NCI-H82 treated with DMSO at 0.1 percent for 48 hours (cell line): ENCODE measurements at regions not wholly inside any gene's neighbourhood (a gene's known extent, or its start where the extent isn't known, plus 50 kb on each side); places are given as distances from the start of the nearest gene placed in this dataset.

Source experiments
- DNase-seq: peaks from one replicate; lab custom pipeline; 2025; ENCODE audit not compliant: unreplicated experiment; lab: John Stamatoyannopoulos, UW

- DNase-seq, result no peak
Observed at GRCh38 chr1:172946814-172947507, 103.8 kb downstream of the TNFSF18 start.

GRCh38 chr1:172948457-172948856 is 102.3 kb downstream of the TNFSF18 start:
- DNase-seq, result no peak

- no peak for DNase-seq
Observed at GRCh38 chr1:172949096-172949495, 101.6 kb downstream of the TNFSF18 start.

- no peak for DNase-seq
Observed at GRCh38 chr1:172950528-172950927, 100.2 kb downstream of the TNFSF18 start.

GRCh38 chr1:172951730-172952365 is 98.9 kb downstream of the TNFSF18 start:
- no peak for DNase-seq

GRCh38 chr1:172952516-172952915 is 98.2 kb downstream of the TNFSF18 start:
- DNase-seq, result peak; percentile 15

- DNase-seq, result no peak
Observed at GRCh38 chr1:172954476-172955150, 96.1 kb downstream of the TNFSF18 start.

GRCh38 chr1:172955161-172955815 is 95.5 kb downstream of the TNFSF18 start:
- no peak for DNase-seq

GRCh38 chr1:172956871-172957270 is 93.9 kb downstream of the TNFSF18 start:
- DNase-seq, result no peak

GRCh38 chr1:172957491-172957890 is 93.2 kb downstream of the TNFSF18 start:
- DNase-seq, result no peak

GRCh38 chr1:172959571-172959970 is 91.2 kb downstream of the TNFSF18 start:
- DNase-seq, result no peak

- no peak for DNase-seq
Observed at GRCh38 chr1:172960019-172960418, 90.7 kb downstream of the TNFSF18 start.

- no peak for DNase-seq
Observed at GRCh38 chr1:172960454-172961208, 90.1 kb downstream of the TNFSF18 start.

- DNase-seq, result no peak
Observed at GRCh38 chr1:172964864-172965263, 85.9 kb downstream of the TNFSF18 start.

- no peak for DNase-seq
Observed at GRCh38 chr1:172966844-172967540, 83.7 kb downstream of the TNFSF18 start.

- DNase-seq, result no peak
Observed at GRCh38 chr1:172967936-172968335, 82.8 kb downstream of the TNFSF18 start.

GRCh38 chr1:172969611-172970010 is 81.1 kb downstream of the TNFSF18 start:
- no peak for DNase-seq

- no peak for DNase-seq
Observed at GRCh38 chr1:172970186-172970585, 80.6 kb downstream of the TNFSF18 start.

GRCh38 chr1:172971241-172971640 is 79.5 kb downstream of the TNFSF18 start:
- no peak for DNase-seq

- DNase-seq, result no peak
Observed at GRCh38 chr1:172972258-172972657, 78.5 kb downstream of the TNFSF18 start.
